Stimulated activated naive CD8-positive, alpha-beta T cell treated with anti-CD3 and anti-CD28 coated beads, Interleukin-15, Interleukin-2, amounts not matched to agents 100 ng/mL and 50 ng/mL, for 24 hours (primary cell): ENCODE measurements at regions not wholly inside any gene's neighbourhood (a gene's known extent, or its start where the extent isn't known, plus 50 kb on each side); places are given as distances from the start of the nearest gene placed in this dataset.

Experiments used
- H3K27ac Mint-ChIP-seq: one replicate; pipeline ENCODE4 v1.8.0; 2021; ENCODE audit warnings: mild to moderate bottlenecking, mixed read lengths
- H3K27me3 Mint-ChIP-seq: one replicate; pipeline ENCODE4 v1.8.0; 2021; ENCODE audit warnings: mixed read lengths
- H3K36me3 Mint-ChIP-seq: one replicate; pipeline ENCODE4 v1.8.0; 2021; ENCODE audit warnings: low read depth, mixed read lengths
- H3K4me1 Mint-ChIP-seq: one replicate; pipeline ENCODE4 v1.8.0; 2021; ENCODE audit warnings: low read depth, mixed read lengths
- H3K4me3 Mint-ChIP-seq: one replicate; pipeline ENCODE4 v1.8.0; 2021; ENCODE audit warnings: mild to moderate bottlenecking, mixed read lengths
- H3K9me3 Mint-ChIP-seq: one replicate; pipeline ENCODE4 v1.8.0; 2021; ENCODE audit warnings: mixed read lengths

GRCh38 chr13:47461816-47462215 is 539.3 kb downstream of the SUCLA2 start:
- Mint-ChIP-seq H3K4me3 (no peak overlapping the region), H3K4me1 (no peaks in the 10 kb centered on the region), H3K9me3 (peaks cover 5% of the 10 kb centered on the region), H3K36me3 (no peaks in the 10 kb centered on the region), H3K27me3 (no peaks in the 10 kb centered on the region), H3K27ac (no peak overlapping the region)

GRCh38 chr13:47459512-47459911 is 541.6 kb downstream of the SUCLA2 start:
- H3K4me1 Mint-ChIP-seq, result no peaks in the 10 kb centered on the region
- no peaks in the 10 kb centered on the region for H3K36me3 Mint-ChIP-seq
- H3K27ac Mint-ChIP-seq, result no peak overlapping the region

GRCh38 chr13:47457626-47458025 is 543.4 kb downstream of the SUCLA2 start:
- Mint-ChIP-seq H3K27me3 (no peaks in the 10 kb centered on the region), H3K36me3 (no peaks in the 10 kb centered on the region), H3K4me3 (no peak overlapping the region), H3K27ac (no peak overlapping the region), H3K9me3 (no peaks in the 10 kb centered on the region), H3K4me1 (no peaks in the 10 kb centered on the region)

More at GRCh38 chr13:47459512-47459911, 541.6 kb downstream of the SUCLA2 start:
- H3K9me3 Mint-ChIP-seq, result no peaks in the 10 kb centered on the region
- no peak overlapping the region for H3K4me3 Mint-ChIP-seq
- no peaks in the 10 kb centered on the region for H3K27me3 Mint-ChIP-seq

- H3K4me1 Mint-ChIP-seq, result no peaks in the 10 kb centered on the region
- no peaks in the 10 kb centered on the region for H3K27me3 Mint-ChIP-seq
- no peak overlapping the region for H3K4me3 Mint-ChIP-seq
- no peak overlapping the region for H3K27ac Mint-ChIP-seq
- no peaks in the 10 kb centered on the region for H3K36me3 Mint-ChIP-seq
- no peaks in the 10 kb centered on the region for H3K9me3 Mint-ChIP-seq
Observed at GRCh38 chr13:47455626-47456025, 545.4 kb downstream of the SUCLA2 start.

- no peak overlapping the region for H3K27ac Mint-ChIP-seq
- no peaks in the 10 kb centered on the region for H3K27me3 Mint-ChIP-seq
- no peaks in the 10 kb centered on the region for H3K4me1 Mint-ChIP-seq
- no peaks in the 10 kb centered on the region for H3K9me3 Mint-ChIP-seq
- no peak overlapping the region for H3K4me3 Mint-ChIP-seq
- H3K36me3 Mint-ChIP-seq, result no peaks in the 10 kb centered on the region
Observed at GRCh38 chr13:47454986-47455385, 546.1 kb downstream of the SUCLA2 start.

- no peaks in the 10 kb centered on the region for H3K27me3 Mint-ChIP-seq
- no peak overlapping the region for H3K27ac Mint-ChIP-seq
- H3K4me3 Mint-ChIP-seq, result no peak overlapping the region
- no peaks in the 10 kb centered on the region for H3K4me1 Mint-ChIP-seq
- no peaks in the 10 kb centered on the region for H3K36me3 Mint-ChIP-seq
- peaks cover 4% of the 10 kb centered on the region for H3K9me3 Mint-ChIP-seq
Observed at GRCh38 chr13:47437406-47437805, 540.6 kb upstream of the HTR2A start.

GRCh38 chr13:47433461-47434005 is 536.7 kb upstream of the HTR2A start:
- H3K36me3 Mint-ChIP-seq, result no peaks in the 10 kb centered on the region
- H3K4me3 Mint-ChIP-seq, result no peak overlapping the region
- no peak overlapping the region for H3K27ac Mint-ChIP-seq
- no peaks in the 10 kb centered on the region for H3K27me3 Mint-ChIP-seq
- peaks cover 4% of the 10 kb centered on the region for H3K9me3 Mint-ChIP-seq
- no peaks in the 10 kb centered on the region for H3K4me1 Mint-ChIP-seq

GRCh38 chr13:47426126-47426849 is 529.4 kb upstream of the HTR2A start:
- Mint-ChIP-seq H3K36me3 (no peaks in the 10 kb centered on the region), H3K27ac (no peak overlapping the region)

GRCh38 chr13:47421525-47421924 is 524.7 kb upstream of the HTR2A start:
- no peak overlapping the region for H3K27ac Mint-ChIP-seq
- no peak overlapping the region for H3K4me3 Mint-ChIP-seq
- no peaks in the 10 kb centered on the region for H3K4me1 Mint-ChIP-seq
- no peaks in the 10 kb centered on the region for H3K9me3 Mint-ChIP-seq
- H3K27me3 Mint-ChIP-seq, result no peaks in the 10 kb centered on the region
- no peaks in the 10 kb centered on the region for H3K36me3 Mint-ChIP-seq

More at GRCh38 chr13:47426126-47426849, 529.4 kb upstream of the HTR2A start:
- Mint-ChIP-seq H3K9me3 (no peaks in the 10 kb centered on the region), H3K27me3 (no peaks in the 10 kb centered on the region), H3K4me3 (no peak overlapping the region), H3K4me1 (no peaks in the 10 kb centered on the region)

GRCh38 chr13:47420568-47420967 is 523.7 kb upstream of the HTR2A start:
- H3K36me3 Mint-ChIP-seq, result no peaks in the 10 kb centered on the region
- H3K9me3 Mint-ChIP-seq, result no peaks in the 10 kb centered on the region
- H3K27me3 Mint-ChIP-seq, result no peaks in the 10 kb centered on the region
- H3K27ac Mint-ChIP-seq, result no peak overlapping the region
- H3K4me1 Mint-ChIP-seq, result no peaks in the 10 kb centered on the region
- H3K4me3 Mint-ChIP-seq, result no peak overlapping the region

- no peak overlapping the region for H3K27ac Mint-ChIP-seq
- H3K27me3 Mint-ChIP-seq, result no peaks in the 10 kb centered on the region
- H3K4me1 Mint-ChIP-seq, result no peaks in the 10 kb centered on the region
- no peak overlapping the region for H3K4me3 Mint-ChIP-seq
- H3K36me3 Mint-ChIP-seq, result no peaks in the 10 kb centered on the region
- H3K9me3 Mint-ChIP-seq, result no peaks in the 10 kb centered on the region
Observed at GRCh38 chr13:47420020-47420419, 523.2 kb upstream of the HTR2A start.

GRCh38 chr13:47418206-47418920 is 521.5 kb upstream of the HTR2A start:
- Mint-ChIP-seq H3K27ac (no peak overlapping the region), H3K27me3 (no peaks in the 10 kb centered on the region)

GRCh38 chr13:47417485-47417884 is 520.6 kb upstream of the HTR2A start:
- Mint-ChIP-seq H3K27ac (no peak overlapping the region), H3K36me3 (no peaks in the 10 kb centered on the region), H3K9me3 (no peaks in the 10 kb centered on the region), H3K4me3 (no peak overlapping the region), H3K27me3 (no peaks in the 10 kb centered on the region), H3K4me1 (no peaks in the 10 kb centered on the region)

More at GRCh38 chr13:47418206-47418920, 521.5 kb upstream of the HTR2A start:
- Mint-ChIP-seq H3K4me1 (no peaks in the 10 kb centered on the region), H3K9me3 (no peaks in the 10 kb centered on the region), H3K4me3 (no peak overlapping the region), H3K36me3 (no peaks in the 10 kb centered on the region)

GRCh38 chr13:47415048-47415447 is 518.2 kb upstream of the HTR2A start:
- Mint-ChIP-seq H3K4me3 (no peak overlapping the region), H3K27ac (no peak overlapping the region)

GRCh38 chr13:47413526-47413925 is 516.7 kb upstream of the HTR2A start:
- Mint-ChIP-seq H3K27ac (no peak overlapping the region), H3K27me3 (no peaks in the 10 kb centered on the region), H3K4me1 (no peaks in the 10 kb centered on the region), H3K4me3 (no peak overlapping the region), H3K9me3 (no peaks in the 10 kb centered on the region), H3K36me3 (no peaks in the 10 kb centered on the region)

More at GRCh38 chr13:47415048-47415447, 518.2 kb upstream of the HTR2A start:
- H3K27me3 Mint-ChIP-seq, result no peaks in the 10 kb centered on the region
- H3K36me3 Mint-ChIP-seq, result no peaks in the 10 kb centered on the region
- no peaks in the 10 kb centered on the region for H3K4me1 Mint-ChIP-seq
- no peaks in the 10 kb centered on the region for H3K9me3 Mint-ChIP-seq
